ENCODE measurements at regions not wholly inside any gene's neighbourhood (a gene's known extent, or its start where the extent isn't known, plus 50 kb on each side); places are given as distances from the start of the nearest gene placed in this dataset.
A peak's percentile ranks its signal among the peaks of the same experiment; 100 is the strongest.

- DNase-seq = peak; percentile 2
These were observed 148.0 kb upstream of the PDE3A start for GRCh38 chr12:20220339-20220738.

DNA sequence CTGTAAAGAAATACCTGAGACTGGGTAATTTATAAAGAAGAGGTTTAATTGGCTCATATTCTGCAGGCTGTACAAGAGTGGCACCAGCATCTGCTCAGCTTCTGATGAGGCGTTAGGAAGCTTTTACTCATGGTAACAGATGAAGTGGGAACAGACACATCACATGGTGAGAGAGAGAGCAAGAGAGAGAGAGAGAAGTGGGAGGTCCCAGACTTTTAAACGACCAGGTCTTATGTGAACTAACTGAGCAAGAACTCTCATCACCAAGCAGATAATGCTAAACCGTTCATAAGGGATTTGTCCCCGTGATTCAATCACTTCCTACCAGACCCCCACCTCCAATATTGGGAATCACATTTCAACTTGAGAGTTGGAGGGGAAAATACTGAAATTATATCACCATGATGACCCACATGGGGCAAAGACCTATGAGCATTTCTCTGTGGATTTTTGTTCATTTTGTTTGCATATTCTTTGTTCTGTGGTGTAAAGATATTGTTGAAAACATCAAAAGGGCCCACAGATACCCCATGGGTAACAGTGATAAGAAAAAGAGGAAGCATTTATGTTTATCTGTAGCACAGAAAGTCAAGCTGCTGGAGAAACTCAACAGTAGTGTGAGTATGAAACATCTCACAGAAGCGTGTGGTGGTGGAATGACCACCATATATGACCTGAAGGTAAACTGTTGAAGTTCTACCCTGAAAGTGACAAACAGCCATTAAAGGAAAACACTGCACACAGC, 135.2 kb upstream of the PDE3A start:
- DNase-seq = no peak

DNA sequence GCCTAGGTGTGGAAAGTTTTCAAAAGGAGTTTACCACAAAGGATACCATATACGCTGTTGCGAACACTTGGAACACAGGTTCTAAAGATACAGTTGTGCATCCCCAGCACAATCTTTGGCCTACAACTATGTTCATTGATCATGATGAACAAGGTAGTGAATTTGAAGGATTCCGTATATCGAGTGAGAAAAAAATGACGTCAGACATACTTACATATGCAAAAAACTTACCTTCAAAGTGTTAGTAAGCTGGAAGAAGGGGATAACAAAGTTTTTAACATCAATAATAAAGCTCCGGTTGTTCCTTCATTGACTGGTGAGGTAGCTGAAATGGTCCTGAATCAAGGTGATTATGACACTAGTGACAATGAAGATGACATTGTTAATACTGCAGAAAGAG, 133.9 kb upstream of the PDE3A start:
- no peak for DNase-seq

DNA sequence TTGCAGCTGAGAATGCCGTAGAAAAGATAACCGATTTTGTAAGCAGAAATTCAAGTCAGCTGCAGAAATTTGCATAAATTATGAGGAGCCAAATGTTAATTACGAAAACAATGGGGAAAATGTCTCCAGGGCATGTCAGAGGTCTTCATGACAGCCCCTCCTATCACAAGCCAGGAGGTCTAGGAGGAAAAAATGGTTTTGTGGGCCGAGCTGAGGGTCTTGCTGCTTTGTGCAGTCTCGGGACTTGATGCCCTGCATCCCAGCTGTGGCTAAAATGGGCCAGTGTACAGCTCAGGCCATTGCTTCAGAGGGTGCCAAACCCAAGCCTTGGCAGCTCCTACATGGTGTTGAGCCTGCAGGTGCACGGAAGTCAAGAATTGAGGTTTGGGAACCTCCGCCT, 131.2 kb upstream of the PDE3A start:
- no peak for DNase-seq

- no peak for DNase-seq
These were observed 122.8 kb upstream of the PDE3A start for GRCh38 chr12:20245491-20245890.

GRCh38 chr12:20248646-20249045, 119.7 kb upstream of the PDE3A start:
- no peak for DNase-seq

GRCh38 chr12:20250761-20251160, 117.6 kb upstream of the PDE3A start:
- no peak for DNase-seq

- no peak for DNase-seq
These were observed 111.0 kb upstream of the PDE3A start for GRCh38 chr12:20257311-20257710.

DNA sequence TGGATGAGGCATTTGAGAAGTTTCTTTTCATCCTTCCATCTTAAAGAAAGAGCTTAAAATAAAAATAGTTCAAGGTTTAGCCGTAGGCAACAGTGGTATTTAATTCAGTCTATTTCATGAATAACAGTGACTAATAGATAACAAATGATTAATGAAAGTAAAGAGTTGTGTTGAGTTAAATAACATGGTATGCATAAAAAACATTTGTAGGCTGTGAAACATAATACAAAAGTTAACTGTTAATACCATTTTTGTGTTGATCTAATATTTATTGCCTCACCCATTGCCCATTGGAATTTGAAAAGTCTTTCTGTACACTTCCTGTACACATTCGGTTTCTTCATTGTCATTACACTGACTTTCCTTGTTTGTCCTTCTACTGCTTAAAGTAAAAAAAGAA, 108.6 kb upstream of the PDE3A start:
- no peak for DNase-seq

- DNase-seq = no peak
These were observed 107.5 kb upstream of the PDE3A start for GRCh38 chr12:20260851-20261250.

DNA sequence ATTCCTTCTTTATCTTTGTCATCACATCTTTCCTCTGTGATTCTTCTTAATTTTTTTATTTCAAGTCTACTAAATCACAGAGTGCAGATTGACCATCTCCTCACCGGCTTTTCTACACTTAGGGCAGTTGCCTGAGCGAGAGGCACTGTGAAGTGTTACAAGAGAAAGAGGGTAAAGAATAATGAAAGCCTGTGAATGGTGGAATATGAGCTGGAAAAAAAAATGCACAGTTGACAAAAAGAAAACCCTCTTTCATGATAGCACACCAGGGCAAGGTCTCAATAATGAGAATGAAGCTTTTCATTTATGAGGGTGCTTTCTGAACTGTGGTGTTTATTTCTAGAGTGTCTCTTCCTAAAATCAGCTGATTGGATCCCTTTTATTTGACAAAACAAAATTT, 106.2 kb upstream of the PDE3A start:
- DNase-seq = no peak

GRCh38 chr12:20264026-20264425, 104.3 kb upstream of the PDE3A start:
- DNase-seq = no peak

DNA sequence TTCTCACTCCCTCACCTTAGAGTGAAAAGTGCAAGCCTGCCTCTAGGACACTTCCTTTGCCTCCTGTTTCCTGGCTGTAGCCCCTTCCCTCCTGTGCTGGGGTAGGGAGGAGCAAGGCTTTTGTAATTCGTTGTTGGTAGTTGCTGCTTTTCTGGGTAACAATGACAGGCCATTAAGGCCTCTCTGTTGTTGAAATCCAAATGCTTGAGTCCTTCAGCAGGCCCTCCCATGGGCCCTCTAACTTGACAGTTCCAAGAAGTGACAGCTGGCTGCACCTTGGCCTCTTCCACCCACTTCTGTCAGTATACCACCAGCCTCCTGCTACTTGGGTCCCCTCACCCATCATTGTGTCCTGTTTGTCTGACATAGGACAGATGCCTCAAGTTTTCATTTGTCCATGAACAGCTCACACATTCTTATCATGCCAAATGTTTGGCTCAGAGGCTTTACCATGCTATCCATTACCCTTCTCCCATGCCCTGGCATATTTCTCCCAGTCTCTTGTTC, 103.7 kb upstream of the PDE3A start:
- DNase-seq = no peak

GRCh38 chr12:20268121-20268732, 100.1 kb upstream of the PDE3A start:
- DNase-seq = no peak

GRCh38 chr12:20268771-20269170, 99.6 kb upstream of the PDE3A start:
- no peak for DNase-seq

GRCh38 chr12:20269337-20270067, 98.8 kb upstream of the PDE3A start:
- DNase-seq = no peak

GRCh38 chr12:20270557-20270956, 97.8 kb upstream of the PDE3A start:
- no peak for DNase-seq

DNA sequence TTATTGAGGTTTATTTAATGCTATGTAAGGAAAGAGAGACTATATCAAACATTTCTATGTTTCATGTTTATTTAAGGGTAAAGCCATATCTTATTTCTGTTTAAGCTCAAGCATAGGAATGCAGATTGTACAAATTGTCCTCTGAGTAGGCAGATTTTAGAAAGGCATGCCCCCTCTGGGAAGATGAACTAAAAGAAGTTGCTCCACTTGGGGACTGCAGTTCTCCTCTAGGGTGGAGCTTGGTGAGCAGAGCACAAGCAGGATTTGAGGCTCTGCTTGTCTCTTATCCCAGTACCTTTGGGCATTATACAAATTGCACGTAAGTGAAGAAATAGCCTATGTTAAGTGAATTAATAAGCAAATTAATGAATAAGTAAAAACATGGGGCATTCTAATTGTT, 96.2 kb upstream of the PDE3A start:
- no peak for DNase-seq

GRCh38 chr12:20272801-20273200, 95.5 kb upstream of the PDE3A start:
- DNase-seq = no peak

GRCh38 chr12:20274008-20274407, 94.3 kb upstream of the PDE3A start:
- no peak for DNase-seq

- DNase-seq = no peak
These were observed 90.1 kb upstream of the PDE3A start for GRCh38 chr12:20278276-20278675.

DNA sequence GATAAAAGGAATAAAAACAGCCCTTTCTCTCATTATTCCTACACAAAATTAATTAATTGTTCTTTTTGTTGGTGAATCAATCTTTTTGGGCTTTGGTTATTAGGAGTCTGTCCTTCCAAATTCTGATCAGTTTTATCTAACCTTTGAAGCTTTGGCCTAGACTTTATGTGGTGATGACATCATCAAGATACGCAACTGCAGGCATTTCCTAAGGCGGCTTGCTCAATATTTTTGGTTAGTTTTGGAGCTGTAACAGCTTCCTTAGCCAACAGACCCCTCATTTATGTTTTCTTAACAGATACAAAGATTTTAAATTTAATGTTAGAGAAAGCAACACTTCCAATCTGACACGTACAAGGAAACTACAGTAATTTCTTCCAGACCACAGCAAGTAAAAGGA, 87.8 kb upstream of the PDE3A start:
- no peak for DNase-seq

GRCh38 chr12:20282401-20282800, 85.9 kb upstream of the PDE3A start:
- DNase-seq = no peak

DNA sequence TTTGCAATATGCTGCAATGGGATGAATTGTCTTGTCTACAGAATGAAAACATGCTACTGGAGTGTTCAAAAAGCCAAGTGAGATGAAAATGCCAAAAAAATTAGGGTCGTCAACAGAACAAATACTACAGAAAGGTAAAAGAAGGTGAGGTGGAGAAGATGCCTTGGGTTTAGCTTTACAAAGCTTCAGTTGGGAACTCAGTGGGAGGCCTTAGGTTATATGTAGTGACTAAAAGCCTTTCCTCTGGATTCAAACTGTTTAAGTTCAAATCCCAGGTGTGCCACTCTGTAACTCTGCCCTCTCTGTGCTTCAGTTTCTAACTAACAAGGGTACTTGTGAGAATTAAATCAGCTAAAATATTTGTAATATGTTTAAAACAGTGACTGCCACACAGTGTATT, 84.9 kb upstream of the PDE3A start:
- DNase-seq = no peak

Data from NCI-H226 (cell line).